ENCODE measurements at regions not wholly inside any gene's neighbourhood (a gene's known extent, or its start where the extent isn't known, plus 50 kb on each side); places are given as distances from the start of the nearest gene placed in this dataset.
"Not testable (repeated sequence)": the region's sequence is repeated elsewhere in the genome, so short reads cannot be mapped to it uniquely, and the experiment has no call there.

DNA sequence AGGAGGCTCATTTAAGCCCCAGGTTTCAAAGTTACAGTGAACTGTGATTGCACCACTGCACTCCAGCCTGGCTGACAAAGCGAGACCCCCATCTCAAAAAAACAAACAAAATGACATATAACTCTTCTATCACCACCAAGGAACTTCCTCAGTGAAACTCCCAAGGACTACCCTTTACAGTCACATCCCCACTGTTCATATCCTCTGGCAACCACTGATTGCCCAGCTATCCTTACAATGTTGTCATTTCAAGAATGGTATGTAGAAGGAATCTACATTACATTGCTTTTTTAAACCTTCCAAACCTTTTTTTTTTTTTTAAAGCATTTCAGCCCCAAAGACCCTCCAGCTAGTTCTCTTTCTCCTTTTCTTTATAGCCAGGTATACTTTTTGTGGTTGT lies 123.1 kb upstream of the CARMIL1 start:
- no peak for DNase-seq (ENCODE audit: low read depth)

DNA sequence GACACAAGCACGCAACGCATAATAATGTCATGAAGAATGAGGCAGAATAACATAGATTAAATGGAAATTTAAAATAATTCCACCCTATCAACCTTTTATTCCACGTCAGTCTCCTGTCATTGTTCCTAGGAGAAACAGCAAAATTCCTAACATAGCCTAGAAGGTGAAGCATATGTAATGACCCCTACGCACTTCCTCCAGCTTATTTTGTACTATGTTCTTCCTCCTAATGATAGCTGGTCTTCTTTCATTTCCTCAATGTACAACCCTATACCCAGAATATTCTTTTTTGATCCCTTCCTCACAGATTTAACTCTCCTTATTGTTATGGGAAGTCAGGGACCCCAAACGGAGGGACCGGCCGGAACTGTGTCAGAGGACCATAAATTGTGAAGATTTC lies 122.0 kb upstream of the CARMIL1 start:
- DNase-seq (ENCODE audit: low read depth) = no peak

DNA sequence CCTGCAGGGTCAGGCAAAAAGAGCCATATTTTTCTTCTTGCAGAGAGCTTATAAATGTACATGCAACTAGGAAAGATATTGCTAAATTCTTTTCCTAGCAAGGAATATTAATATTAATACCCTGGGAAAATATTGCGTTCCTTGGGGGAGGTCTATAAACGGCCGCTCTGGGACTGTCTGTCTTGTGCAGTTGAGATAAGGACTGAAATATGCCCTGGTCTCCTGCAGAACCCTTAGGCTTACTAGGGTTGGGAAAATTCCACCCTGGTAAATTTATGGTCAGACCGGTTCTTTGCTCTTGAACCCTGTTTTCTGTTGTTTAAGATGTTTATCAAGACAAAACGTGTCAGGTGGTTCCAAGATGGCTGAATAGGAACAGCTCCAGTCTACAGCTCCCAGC lies 121.3 kb upstream of the CARMIL1 start:
- DNase-seq (ENCODE audit: low read depth) = no peak

DNA sequence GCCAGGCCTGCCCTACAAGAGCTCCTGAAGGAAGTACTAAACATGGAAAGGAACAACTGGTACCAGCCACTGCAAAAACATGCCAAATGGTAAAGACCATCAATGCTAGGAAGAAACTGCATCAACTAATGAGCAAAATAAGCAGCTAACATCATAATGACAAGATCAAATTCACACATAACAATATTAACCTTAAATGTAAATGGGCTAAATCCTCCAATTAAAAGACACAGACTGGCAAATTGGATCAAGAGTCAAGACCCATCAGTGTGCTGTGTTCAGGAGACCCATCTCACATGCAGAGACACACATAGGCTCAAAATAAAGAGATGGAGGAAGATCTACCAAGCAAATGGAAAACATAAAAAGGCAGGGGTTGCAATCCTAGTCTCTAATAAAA lies 119.0 kb upstream of the CARMIL1 start:
- DNase-seq (ENCODE audit: low read depth) = not testable (repeated sequence)

DNA sequence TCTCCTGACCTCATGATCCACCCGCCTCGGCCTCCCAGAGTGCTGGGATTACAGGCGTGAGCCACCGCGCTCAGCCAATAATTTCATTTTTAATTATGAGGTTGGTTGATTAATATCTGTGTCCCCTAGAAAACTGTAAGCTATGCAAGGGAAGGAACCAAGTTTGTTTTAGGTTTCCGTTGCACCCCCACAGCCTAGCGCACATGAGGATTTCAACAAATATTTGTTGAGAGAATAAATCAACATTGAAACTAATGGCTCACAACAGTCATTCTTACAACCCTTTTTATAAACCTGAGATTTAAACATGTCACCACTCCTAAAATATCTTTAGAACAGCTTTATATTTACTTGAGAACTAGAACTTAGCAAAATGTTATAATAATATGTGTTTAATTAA lies 114.0 kb upstream of the CARMIL1 start:
- DNase-seq (ENCODE audit: low read depth) = no peak

DNA sequence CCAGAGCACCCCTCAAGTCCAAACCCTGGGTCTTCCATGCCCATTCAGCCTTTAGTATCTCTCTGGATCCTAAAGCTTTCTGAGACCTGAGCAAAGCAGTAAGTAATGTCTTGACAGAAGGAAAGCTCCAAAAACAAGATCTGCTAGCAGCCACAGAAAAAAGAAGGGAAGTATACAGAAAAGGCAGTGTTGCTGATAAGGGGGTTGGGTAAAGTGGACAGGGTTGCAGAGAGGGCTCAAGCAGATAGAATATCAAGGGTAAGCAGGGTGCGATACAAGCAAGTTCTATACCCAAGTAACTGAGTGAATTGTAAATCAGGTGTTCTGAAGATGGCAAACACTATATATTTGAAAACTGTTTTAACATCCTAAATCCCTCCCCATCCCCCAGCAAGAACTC lies 113.4 kb upstream of the CARMIL1 start:
- DNase-seq (ENCODE audit: low read depth) = no peak

DNA sequence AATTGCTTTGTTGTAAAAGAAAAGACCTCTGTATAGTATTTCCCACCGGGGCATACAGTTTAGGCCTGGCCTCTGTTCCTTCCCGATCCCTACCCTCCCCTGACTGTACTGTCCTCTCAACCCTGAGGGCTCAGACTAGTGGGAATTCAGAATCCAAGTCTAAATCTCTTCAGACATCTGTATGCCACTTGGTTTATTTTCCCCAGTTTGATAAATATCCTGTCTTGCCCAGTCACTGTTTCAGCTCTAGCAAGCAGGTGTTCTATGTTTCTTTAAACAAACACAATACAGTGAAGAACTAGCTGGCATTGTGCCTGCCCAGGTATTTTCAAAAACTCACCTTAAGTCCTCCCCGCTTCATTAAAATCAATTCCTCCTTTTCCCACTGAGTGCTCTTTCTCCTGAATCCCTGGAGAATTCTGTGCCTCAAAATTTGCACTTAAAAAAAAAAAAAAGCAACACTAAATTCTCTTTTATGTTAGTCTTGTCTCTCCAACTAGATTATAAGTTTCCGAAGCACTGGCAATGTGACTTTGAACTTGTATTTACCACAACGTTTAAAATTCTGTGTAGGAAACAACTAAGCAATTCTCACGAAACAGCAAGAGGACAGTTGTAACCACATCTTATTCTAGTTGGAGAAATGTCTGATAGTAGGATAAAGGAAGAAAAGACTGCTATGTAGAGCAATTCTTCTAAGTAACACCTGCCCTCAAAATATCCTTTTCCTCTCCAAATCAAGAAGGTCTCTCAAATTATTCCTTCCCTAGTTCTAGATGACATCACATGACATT lies 112.0 kb upstream of the CARMIL1 start:
- DNase-seq (ENCODE audit: low read depth) = no peak

DNA sequence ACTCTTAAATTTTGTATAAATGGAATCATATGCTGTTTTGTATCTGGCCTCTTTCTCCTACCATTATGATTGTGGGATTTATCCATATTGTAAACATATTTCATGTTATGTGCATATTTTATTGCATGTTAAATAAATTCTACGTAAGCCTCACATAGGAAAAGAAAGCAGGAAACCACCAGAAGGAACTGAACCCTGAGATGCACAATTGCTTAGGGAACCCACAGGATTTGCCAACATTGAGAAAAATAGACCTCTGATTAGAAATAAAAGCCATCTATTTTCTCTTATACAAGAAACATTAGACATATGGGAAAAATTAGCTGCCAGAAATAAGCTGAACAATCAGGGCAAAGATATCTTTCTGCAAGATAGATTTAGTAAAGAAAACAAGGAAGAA lies 111.2 kb upstream of the CARMIL1 start:
- no peak for DNase-seq (ENCODE audit: low read depth)

DNA sequence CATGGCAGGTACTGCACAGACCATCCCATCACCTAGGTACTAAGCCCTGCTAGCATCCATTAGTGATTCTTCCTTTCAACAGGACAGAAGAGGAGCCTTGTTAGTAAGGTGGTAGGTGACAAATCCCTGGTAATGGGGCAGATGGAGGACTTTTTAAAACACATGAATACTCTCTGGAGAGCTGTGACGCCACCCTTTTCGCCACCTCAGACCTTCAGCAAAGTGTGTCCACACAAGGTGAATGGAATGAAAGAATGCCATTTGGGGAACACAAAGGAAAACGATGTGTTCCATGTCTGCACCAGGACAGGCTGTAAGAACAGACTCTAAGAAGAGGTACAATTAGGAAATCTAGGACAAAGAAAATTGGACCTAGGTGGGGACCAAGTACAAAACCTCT lies 110.5 kb upstream of the CARMIL1 start:
- DNase-seq (ENCODE audit: low read depth) = no peak

- DNase-seq (ENCODE audit: low read depth) = no peak
Measured at GRCh38 chr6:25169553-25169952, 109.6 kb upstream of the CARMIL1 start.

DNA sequence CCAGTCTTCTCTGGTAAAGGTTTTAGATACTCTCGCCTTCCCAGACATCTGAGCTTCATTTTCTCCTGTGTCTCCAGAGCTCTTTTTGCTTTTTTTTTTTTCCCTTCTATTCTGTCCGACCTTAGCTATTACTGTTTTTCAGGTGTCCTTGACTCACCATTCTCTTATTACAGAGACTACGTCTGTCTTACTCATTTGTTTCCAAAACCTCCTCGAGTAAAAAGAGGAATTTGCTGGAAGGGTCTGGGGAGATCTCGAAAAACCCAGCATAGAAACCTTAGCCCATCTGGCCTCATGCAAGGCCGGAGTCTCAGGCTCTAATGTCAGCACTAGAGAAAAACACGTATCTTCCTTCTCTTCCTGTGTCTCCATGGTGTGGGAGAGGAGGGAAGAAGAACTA lies 109.2 kb upstream of the CARMIL1 start:
- DNase-seq (ENCODE audit: low read depth) = no peak

DNA sequence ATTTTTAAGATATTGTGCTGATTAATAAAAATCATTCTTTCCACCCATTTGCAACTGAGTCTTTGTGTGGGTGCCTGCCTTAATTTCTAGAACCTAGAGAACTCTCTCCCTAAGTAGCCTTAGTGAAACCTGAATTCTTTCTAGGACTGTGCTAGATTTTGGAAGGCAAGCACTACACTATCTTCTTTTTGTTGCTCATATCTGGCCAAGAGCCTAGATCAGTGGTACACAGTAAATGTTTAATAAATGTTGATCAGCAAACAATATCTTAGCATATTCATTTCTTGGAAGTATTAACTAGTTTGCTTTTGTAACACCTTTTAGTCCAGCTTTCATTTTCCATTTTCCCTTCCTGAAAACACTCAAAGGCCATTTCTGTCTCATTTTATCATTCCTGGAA lies 108.5 kb upstream of the CARMIL1 start:
- DNase-seq (ENCODE audit: low read depth) = no peak

GRCh38 chr6:25171301-25171700 lies 107.9 kb upstream of the CARMIL1 start:
- DNase-seq (ENCODE audit: low read depth) = no peak

GRCh38 chr6:25172819-25173218 lies 106.4 kb upstream of the CARMIL1 start:
- DNase-seq (ENCODE audit: low read depth) = peak; percentile 83

- peak; percentile 11 for DNase-seq (ENCODE audit: low read depth)
Measured at GRCh38 chr6:25173246-25173645, 105.9 kb upstream of the CARMIL1 start.

DNA sequence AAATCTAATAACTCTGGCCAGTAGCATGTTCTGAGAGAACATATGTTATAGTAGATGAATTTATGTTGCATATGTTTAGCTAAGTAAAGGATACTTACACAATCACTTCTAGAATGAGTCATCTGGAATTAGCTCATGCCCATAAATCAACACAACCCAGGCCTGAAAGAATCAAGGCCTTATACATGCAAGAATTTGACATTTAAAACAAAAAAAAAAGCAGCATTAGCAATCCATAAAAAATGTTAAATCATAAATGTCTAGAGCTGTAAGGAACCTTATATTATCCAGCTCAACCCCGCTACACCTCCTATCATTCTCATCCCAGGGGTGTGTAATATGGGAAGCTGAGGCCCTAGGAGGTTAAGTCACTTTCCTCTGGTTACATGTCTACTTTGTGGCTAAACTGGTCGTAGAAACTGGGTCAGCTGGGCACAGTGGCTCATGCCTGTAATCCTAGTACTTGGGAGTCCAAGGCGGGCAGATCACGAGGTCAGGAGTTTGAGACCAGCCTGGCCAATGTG lies 105.2 kb upstream of the CARMIL1 start:
- peak; percentile 98 for DNase-seq (ENCODE audit: low read depth)

DNA sequence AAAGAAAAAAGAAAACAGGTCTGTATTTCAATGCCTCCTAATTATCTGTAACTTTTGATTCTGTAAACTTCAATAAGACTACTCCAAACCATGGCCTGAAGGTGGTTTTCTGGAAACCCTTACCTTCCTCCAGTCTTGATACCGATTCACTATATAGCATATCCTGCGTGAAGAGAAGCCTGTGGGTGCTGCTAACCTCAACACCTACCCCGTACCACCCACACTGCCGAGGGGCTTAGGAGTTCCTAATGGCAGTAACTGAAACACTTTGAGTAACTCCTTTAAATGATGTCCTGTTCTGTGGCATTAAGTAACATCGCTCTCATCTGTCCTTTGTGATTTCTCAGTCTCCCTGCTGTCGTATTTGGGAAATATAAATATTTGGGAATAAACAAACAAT lies 104.5 kb upstream of the CARMIL1 start:
- no peak for DNase-seq (ENCODE audit: low read depth)

DNA sequence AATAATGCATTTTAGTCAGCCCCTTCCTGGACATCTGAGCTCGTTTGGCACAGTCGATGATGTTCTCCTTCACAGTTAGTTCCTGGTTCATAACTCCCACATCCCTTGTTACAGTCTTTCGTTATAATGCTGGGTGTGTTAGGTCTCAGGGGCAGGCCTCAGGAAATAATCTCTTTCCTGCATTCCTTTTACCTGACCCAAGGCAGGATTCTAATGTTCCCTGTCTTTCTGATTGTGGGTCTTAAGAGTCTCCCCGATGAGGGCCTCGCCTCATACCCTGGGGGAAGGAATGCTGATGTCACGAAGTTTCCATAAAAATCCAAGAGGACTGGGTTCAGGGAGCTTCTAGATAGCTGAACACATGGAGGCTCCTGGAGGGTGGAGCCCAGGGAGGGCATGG lies 104.0 kb upstream of the CARMIL1 start:
- DNase-seq (ENCODE audit: low read depth) = peak; percentile 57

GRCh38 chr6:25175681-25176080 lies 103.5 kb upstream of the CARMIL1 start:
- DNase-seq (ENCODE audit: low read depth) = no peak

DNA sequence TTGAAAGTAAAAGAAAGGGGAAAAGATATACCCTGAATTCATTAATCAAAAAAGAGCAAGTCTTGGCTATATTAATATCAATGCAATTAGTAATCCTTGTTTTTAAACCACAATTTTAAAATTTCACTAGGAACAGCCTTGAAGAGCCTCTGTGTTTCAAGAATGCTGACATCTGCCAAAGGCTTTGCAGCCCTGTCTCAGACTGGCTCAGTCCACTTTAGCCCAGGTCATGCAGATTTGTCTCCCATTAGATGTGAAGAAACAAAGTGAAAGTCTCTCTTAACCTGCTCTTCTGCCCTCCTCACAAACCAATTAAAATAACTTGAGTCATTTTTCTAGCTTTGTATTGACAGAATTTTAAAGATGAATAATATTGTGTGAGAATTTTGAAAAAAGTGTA lies 102.7 kb upstream of the CARMIL1 start:
- no peak for DNase-seq (ENCODE audit: low read depth)

DNA sequence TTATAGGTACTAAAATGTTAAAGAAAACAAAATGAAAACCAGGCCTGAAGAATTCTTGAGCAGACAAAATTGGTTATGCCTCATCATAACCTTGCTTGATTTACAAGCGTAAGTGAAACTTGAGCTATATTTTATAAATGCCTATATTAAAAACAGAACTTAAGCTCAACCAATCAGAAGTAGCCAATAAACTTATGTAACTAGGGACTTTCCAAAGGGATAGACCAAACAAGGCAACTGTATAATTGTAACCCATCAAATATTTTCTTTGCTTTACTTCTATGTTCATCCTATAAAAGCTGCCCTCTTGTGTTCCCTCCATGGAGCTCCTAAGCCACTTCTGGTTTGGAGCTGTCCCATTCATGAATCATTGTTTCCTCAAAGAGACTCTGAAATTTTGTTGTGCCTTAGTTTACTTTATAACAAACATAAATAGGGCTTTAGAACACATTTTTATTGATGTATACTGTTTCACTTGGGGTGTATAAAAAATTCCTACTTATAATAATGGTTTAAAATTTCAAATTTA lies 101.6 kb upstream of the CARMIL1 start:
- DNase-seq (ENCODE audit: low read depth) = no peak

DNA sequence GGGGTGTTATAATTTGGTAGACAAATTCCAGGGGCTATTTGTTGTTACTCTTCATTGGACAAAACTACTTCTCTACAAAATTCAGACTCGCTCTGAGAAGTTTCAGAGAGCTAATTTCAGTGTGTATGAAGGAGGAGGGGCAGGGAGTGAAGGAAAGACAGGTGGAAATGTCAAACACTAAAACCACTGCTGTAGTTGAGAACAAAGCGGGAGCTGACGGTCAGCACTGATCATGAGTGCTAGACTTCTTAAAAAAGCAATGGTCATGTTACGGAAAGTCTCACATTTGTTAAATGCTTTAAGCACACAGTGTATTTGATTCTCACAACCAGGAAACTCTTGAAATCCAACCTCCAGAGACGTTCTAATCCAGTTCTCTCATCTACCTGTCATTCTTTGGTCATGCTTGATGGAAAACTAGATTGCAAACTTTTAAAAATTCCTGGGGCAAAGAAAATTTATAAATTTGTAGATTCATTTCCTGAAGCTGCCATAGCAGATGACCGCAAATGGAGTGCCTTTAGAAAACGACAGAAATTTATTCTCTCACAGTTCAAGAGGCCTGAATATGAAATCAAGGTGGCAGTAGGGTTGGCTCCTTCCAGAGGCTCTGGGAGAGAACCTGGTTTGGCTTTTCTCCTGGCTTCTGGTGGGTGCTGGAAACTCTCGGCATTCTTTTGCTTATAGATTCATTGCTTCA lies 100.7 kb upstream of the CARMIL1 start:
- no peak for DNase-seq (ENCODE audit: low read depth)
